NCI-H187 treated with DMSO at 0.1 percent for 48 hours (cell line): ENCODE measurements at regions not wholly inside any gene's neighbourhood (a gene's known extent, or its start where the extent isn't known, plus 50 kb on each side); places are given as distances from the start of the nearest gene placed in this dataset.

Source experiments
- DNase-seq: peaks from one replicate; lab custom pipeline; 2025; lab: John Stamatoyannopoulos, UW

- no peak for DNase-seq
Observed at GRCh38 chr2:57834666-57835065, 211.9 kb upstream of the VRK2 start.

- no peak for DNase-seq
Observed at GRCh38 chr2:57842531-57842930, 204.1 kb upstream of the VRK2 start.

GRCh38 chr2:57843158-57843557 lies 203.4 kb upstream of the VRK2 start:
- DNase-seq = no peak

- no peak for DNase-seq
Observed at GRCh38 chr2:57848723-57849122, 197.9 kb upstream of the VRK2 start.

- no peak for DNase-seq
Observed at GRCh38 chr2:57849843-57850242, 196.8 kb upstream of the VRK2 start.

- no peak for DNase-seq
Observed at GRCh38 chr2:57850415-57851130, 196.0 kb upstream of the VRK2 start.

GRCh38 chr2:57855212-57855611 lies 191.4 kb upstream of the VRK2 start:
- no peak for DNase-seq

- DNase-seq = no peak
Observed at GRCh38 chr2:57859755-57860154, 186.9 kb upstream of the VRK2 start.

- no peak for DNase-seq
Observed at GRCh38 chr2:57862153-57862552, 184.5 kb upstream of the VRK2 start.

- no peak for DNase-seq
Observed at GRCh38 chr2:57862727-57863126, 183.9 kb upstream of the VRK2 start.

GRCh38 chr2:57864926-57865325 lies 181.7 kb upstream of the VRK2 start:
- no peak for DNase-seq

- DNase-seq = no peak
Observed at GRCh38 chr2:57867730-57868129, 178.9 kb upstream of the VRK2 start.

GRCh38 chr2:57868619-57869139 lies 177.9 kb upstream of the VRK2 start:
- DNase-seq = no peak

GRCh38 chr2:57869758-57870344 lies 176.8 kb upstream of the VRK2 start:
- DNase-seq = no peak

GRCh38 chr2:57876313-57876712 lies 170.3 kb upstream of the VRK2 start:
- DNase-seq = no peak

GRCh38 chr2:57877811-57878170 lies 168.8 kb upstream of the VRK2 start:
- peak; percentile 95 for DNase-seq

GRCh38 chr2:57878171-57878865 lies 168.3 kb upstream of the VRK2 start:
- DNase-seq = no peak

GRCh38 chr2:57878866-57879210 lies 167.8 kb upstream of the VRK2 start:
- DNase-seq = no peak

GRCh38 chr2:57880446-57880845 lies 166.2 kb upstream of the VRK2 start:
- DNase-seq = no peak

GRCh38 chr2:57880967-57881366 lies 165.6 kb upstream of the VRK2 start:
- DNase-seq = peak; percentile 71

- no peak for DNase-seq
Observed at GRCh38 chr2:57881998-57882888, 164.4 kb upstream of the VRK2 start.

- DNase-seq = no peak
Observed at GRCh38 chr2:57882895-57883515, 163.6 kb upstream of the VRK2 start.
